Inferior parietal cortex (tissue), 1 donor: ENCODE measurements at regions not wholly inside any gene's neighbourhood (a gene's known extent, or its start where the extent isn't known, plus 50 kb on each side); places are given as distances from the start of the nearest gene placed in this dataset.
A peak's percentile ranks its signal among the peaks of the same experiment; 100 is the strongest.

Experiments used
- DNase-seq: peaks from one replicate; pipeline ENCODE4 v3.0.0-alpha.2; 2016; ENCODE audit errors: extremely low spot score

GRCh38 chr7:88500131-88500530, 193.4 kb upstream of the STEAP4 start:
- DNase-seq, result no peak

GRCh38 chr7:88495881-88496725, 189.4 kb upstream of the STEAP4 start:
- DNase-seq, result no peak

GRCh38 chr7:88492153-88492552, 185.5 kb upstream of the STEAP4 start:
- DNase-seq, result no peak

GRCh38 chr7:88490874-88491273, 184.2 kb upstream of the STEAP4 start:
- DNase-seq, result no peak

GRCh38 chr7:88490161-88490560, 183.5 kb upstream of the STEAP4 start:
- DNase-seq, result no peak

GRCh38 chr7:88485821-88486220, 179.1 kb upstream of the STEAP4 start:
- DNase-seq, result no peak

GRCh38 chr7:88484551-88484950, 177.9 kb upstream of the STEAP4 start:
- no peak for DNase-seq

GRCh38 chr7:88480896-88481295, 174.2 kb upstream of the STEAP4 start:
- DNase-seq, result peak; percentile 78

- no peak for DNase-seq
Measured at GRCh38 chr7:88480271-88480670, 173.6 kb upstream of the STEAP4 start.

GRCh38 chr7:88477976-88478375, 171.3 kb upstream of the STEAP4 start:
- DNase-seq, result no peak

GRCh38 chr7:88465600-88465999, 158.9 kb upstream of the STEAP4 start:
- DNase-seq, result no peak

GRCh38 chr7:88462799-88463198, 156.1 kb upstream of the STEAP4 start:
- DNase-seq, result no peak

GRCh38 chr7:88460650-88461049, 154.0 kb upstream of the STEAP4 start:
- no peak for DNase-seq

GRCh38 chr7:88458946-88459345, 152.3 kb upstream of the STEAP4 start:
- DNase-seq, result no peak

GRCh38 chr7:88458279-88458678, 151.6 kb upstream of the STEAP4 start:
- DNase-seq, result no peak

- no peak for DNase-seq
Measured at GRCh38 chr7:88457320-88457719, 150.6 kb upstream of the STEAP4 start.

GRCh38 chr7:88456490-88456889, 149.8 kb upstream of the STEAP4 start:
- no peak for DNase-seq

- DNase-seq, result no peak
Measured at GRCh38 chr7:88455696-88456095, 149.0 kb upstream of the STEAP4 start.

- DNase-seq, result no peak
Measured at GRCh38 chr7:88452646-88453045, 146.0 kb upstream of the STEAP4 start.

GRCh38 chr7:88450874-88451273, 144.2 kb upstream of the STEAP4 start:
- no peak for DNase-seq

GRCh38 chr7:88449410-88449809, 142.7 kb upstream of the STEAP4 start:
- no peak for DNase-seq

GRCh38 chr7:88442413-88442812, 135.7 kb upstream of the STEAP4 start:
- DNase-seq, result no peak

GRCh38 chr7:88437132-88437531, 130.4 kb upstream of the STEAP4 start:
- no peak for DNase-seq

GRCh38 chr7:88432301-88432700, 125.6 kb upstream of the STEAP4 start:
- no peak for DNase-seq
